H1 (cell line): ENCODE measurements at regions not wholly inside any gene's neighbourhood (a gene's known extent, or its start where the extent isn't known, plus 50 kb on each side); places are given as distances from the start of the nearest gene placed in this dataset.

Experiments
- CTCF ChIA-PET: fragments of 300-600 bp; sonication (Branson Sonifier 250); formaldehyde crosslinking; loops from one replicate; lab custom pipeline; 2021; ENCODE audit not compliant: partially characterized antibody; lab: Charles Lee
- POLR2A ChIA-PET: fragments of 300-600 bp; sonication (Branson Sonifier 250); formaldehyde crosslinking; loops from one replicate; lab custom pipeline; 2021; ENCODE audit warnings: inconsistent platforms; ENCODE audit not compliant: partially characterized antibody; lab: Charles Lee
- DNase-seq, 2 experiments: peaks; one replicate each; pipeline versions ENCODE4 v3.0.0 to v3.0.0-alpha.2; 2010 to 2022; ENCODE audit warnings: low spot score in 2 of 2, low read depth in 1 of 2, mixed read lengths in 1 of 2
- FAIRE-seq: peaks from 2 replicates; lab custom pipeline; 2011; peaks lifted over from hg19 to GRCh38; lab: Jason Lieb, UNC
- H2AFZ ChIP-seq: 2 replicates; pipeline ENCODE4 v1.8.1; 2012; ENCODE audit warnings: low read length, inconsistent platforms
- H2AK5ac ChIP-seq: 2 replicates; pipeline ENCODE4 v1.6.1; 2013; ENCODE audit warnings: low read depth, low read length
- H2BK120ac ChIP-seq: replicated peaks from 2 replicates; pipeline ENCODE3; 2013; ENCODE audit warnings: low read depth, low read length, inconsistent platforms
- H2BK12ac ChIP-seq: 2 replicates; pipeline ENCODE4 v1.6.1; 2013; ENCODE audit warnings: low read depth, low read length
- H2BK15ac ChIP-seq: 2 replicates; pipeline ENCODE4 v1.6.1; 2013; ENCODE audit warnings: low read length
- H2BK20ac ChIP-seq: 2 replicates; pipeline ENCODE4 v1.6.1; 2013; ENCODE audit warnings: low read length
- H2BK5ac ChIP-seq: 2 replicates; pipeline ENCODE4 v1.6.1; 2013; ENCODE audit warnings: low read depth, low read length
- H3K14ac ChIP-seq: 2 replicates; pipeline ENCODE4 v1.6.1; 2013; ENCODE audit warnings: inconsistent platforms; ENCODE audit not compliant: insufficient read length
- H3K18ac ChIP-seq: 2 replicates; pipeline ENCODE4 v1.6.1; 2013; ENCODE audit warnings: low read length; ENCODE audit errors: extremely low read depth
- H3K23ac ChIP-seq: 2 replicates; pipeline ENCODE4 v1.6.1; 2013; ENCODE audit warnings: inconsistent platforms; ENCODE audit not compliant: insufficient read length
- H3K23me2 ChIP-seq: 2 replicates; pipeline ENCODE4 v1.6.1; 2013; ENCODE audit warnings: low read depth, low read length
- H3K27ac ChIP-seq: 2 replicates; pipeline ENCODE4 v1.6.1; 2011; ENCODE audit warnings: low read depth, low read length, inconsistent platforms
- H3K27me3 ChIP-seq, 4 experiments: replicated peaks in 1 of 4; 1 replicate in 1 of 4; 2 replicates in 3 of 4; pipeline versions ENCODE4 v1.6.1 to v1.8.1; 2011 to 2013; ENCODE audit warnings: low read length in 3 of 4, mild to moderate bottlenecking in 3 of 4, inconsistent platforms in 2 of 4, mixed read lengths in 2 of 4, moderate library complexity in 1 of 4; ENCODE audit not compliant: control insufficient read depth in 3 of 4, insufficient read depth in 3 of 4; ENCODE audit errors: extremely low read depth in 1 of 4
- H3K36me3 ChIP-seq, 4 experiments: 2 replicates each; pipeline versions ENCODE4 v1.6.1 to v1.8.1; 2011 to 2013; ENCODE audit warnings: mild to moderate bottlenecking in 4 of 4, low read length in 3 of 4, moderate library complexity in 2 of 4, control low read depth in 1 of 4, inconsistent platforms in 1 of 4; ENCODE audit not compliant: insufficient read depth in 4 of 4, control insufficient read depth in 2 of 4
- H3K4ac ChIP-seq: replicated peaks from 2 replicates; pipeline ENCODE3; 2013; ENCODE audit warnings: low read length, low read depth, mixed read lengths, inconsistent platforms; ENCODE audit not compliant: insufficient read length
- H3K4me1 ChIP-seq, 4 experiments: replicated peaks in 1 of 4; 1 replicate in 1 of 4; 2 replicates in 3 of 4; pipeline versions ENCODE4 v1.6.1 to v1.8.1; 2011 to 2013; ENCODE audit warnings: low read length in 3 of 4, inconsistent platforms in 2 of 4, mixed read lengths in 1 of 4; ENCODE audit not compliant: insufficient read depth in 4 of 4, control insufficient read depth in 3 of 4
- H3K4me2 ChIP-seq, 2 experiments: 2 replicates each; pipeline versions ENCODE4 v1.6.1 to v1.8.1; 2011 to 2013; ENCODE audit warnings: low read depth in 2 of 2, low read length in 2 of 2, control low read depth in 1 of 2, inconsistent platforms in 1 of 2, mild to moderate bottlenecking in 1 of 2; ENCODE audit not compliant: insufficient read depth in 1 of 2
- H3K4me3 ChIP-seq, 4 experiments: fragments of 200-600, 300-600 bp in 1 of 4; sonication (generic), shearing (Covaris generic), sonication (Bioruptor Twin) in 1 of 4; 2 replicates each; pipeline versions ENCODE4 v1.5.1 to v1.8.1; 2011 to 2016; ENCODE audit warnings: low read length in 4 of 4, low read depth in 3 of 4, control low read depth in 2 of 4, inconsistent platforms in 2 of 4, mild to moderate bottlenecking in 2 of 4, mixed read lengths in 1 of 4, moderate library complexity in 1 of 4; ENCODE audit not compliant: insufficient read depth in 2 of 4; ENCODE audit errors: extremely low read depth in 1 of 4
- H3K56ac ChIP-seq: replicated peaks from 2 replicates; pipeline ENCODE3; 2013; ENCODE audit warnings: low read depth, mild to moderate bottlenecking, mixed read lengths, low read length, inconsistent platforms; ENCODE audit not compliant: insufficient read length
- H3K79me1 ChIP-seq: 2 replicates; pipeline ENCODE4 v1.6.1; 2013; ENCODE audit warnings: low read depth, low read length, control low read depth
- H3K79me2 ChIP-seq, 2 experiments: 2 replicates each; pipeline versions ENCODE4 v1.6.1 to v1.8.1; 2012 to 2013; ENCODE audit warnings: low read length in 2 of 2, mild to moderate bottlenecking in 2 of 2, inconsistent platforms in 1 of 2; ENCODE audit not compliant: insufficient read depth in 2 of 2, control insufficient read depth in 1 of 2
- H3K9ac ChIP-seq, 4 experiments: replicated peaks in 1 of 4; 1 replicate in 1 of 4; 2 replicates in 3 of 4; pipeline versions ENCODE4 v1.6.1 to v1.8.1; 2011 to 2013; ENCODE audit warnings: low read depth in 3 of 4, low read length in 3 of 4, control low read depth in 2 of 4, mild to moderate bottlenecking in 2 of 4, moderate library complexity in 2 of 4, inconsistent platforms in 1 of 4; ENCODE audit errors: extremely low read depth in 1 of 4
- H3K9me3 ChIP-seq, 2 experiments: 2 replicates each; pipeline versions ENCODE4 v1.6.1 to v1.8.1; 2012 to 2013; ENCODE audit warnings: mild to moderate bottlenecking in 2 of 2, moderate library complexity in 2 of 2, control low read depth in 1 of 2, inconsistent platforms in 1 of 2, low read depth in 1 of 2, low read length in 1 of 2, mixed read lengths in 1 of 2; ENCODE audit not compliant: insufficient read depth in 2 of 2
- H4K20me1 ChIP-seq, 2 experiments: replicated peaks in 1 of 2; 2 replicates each; pipeline versions ENCODE3 to v1.8.1; 2011 to 2013; ENCODE audit warnings: inconsistent platforms in 2 of 2, low read length in 2 of 2, mild to moderate bottlenecking in 1 of 2; ENCODE audit not compliant: insufficient read depth in 2 of 2, control insufficient read depth in 1 of 2
- H4K5ac ChIP-seq: 2 replicates; pipeline ENCODE4 v1.6.1; 2013; ENCODE audit warnings: low read length, low read depth, mixed read lengths, inconsistent platforms; ENCODE audit not compliant: insufficient read length
- H4K8ac ChIP-seq: 2 replicates; pipeline ENCODE4 v1.8.0; 2013; ENCODE audit warnings: mild to moderate bottlenecking, moderate library complexity, low read length, inconsistent platforms; ENCODE audit not compliant: insufficient read depth; ENCODE audit errors: extremely low read depth
- H4K91ac ChIP-seq: replicated peaks from 2 replicates; pipeline ENCODE3; 2013; ENCODE audit warnings: low read length, mixed read lengths, inconsistent platforms; ENCODE audit not compliant: insufficient read length
- CBX5 ChIP-seq: fragments of 300-800, 300-1000 bp; sonication (generic); IDR thresholded peaks from 2 replicates; pipeline ENCODE4 v1.7.1; 2016; ENCODE audit warnings: antibody characterized with exemption, low read length, low read depth
- EP300 ChIP-seq, 2 experiments: IDR thresholded peaks; 1 replicate in 1 of 2; 2 replicates in 1 of 2; pipeline ENCODE4 v1.6.1; 2011 to 2012; ENCODE audit warnings: low read depth in 2 of 2, low read length in 2 of 2, mild to moderate bottlenecking in 2 of 2, borderline replicate concordance in 1 of 2, inconsistent platforms in 1 of 2, moderate library complexity in 1 of 2
- EZH2 ChIP-seq: fragments of 200-600 bp; sonication (generic); IDR thresholded peaks from 2 replicates; pipeline ENCODE4 v1.7.1; 2012; ENCODE audit warnings: low read depth, mild to moderate bottlenecking, moderate library complexity, low read length, inconsistent platforms; ENCODE audit not compliant: severe bottlenecking
- FOSL1 ChIP-seq: IDR thresholded peaks from 2 replicates; pipeline ENCODE4 v1.6.1; 2011; ENCODE audit warnings: mild to moderate bottlenecking, low read depth, low read length, moderate library complexity; ENCODE audit not compliant: insufficient read depth
- GABPA ChIP-seq: IDR thresholded peaks from 2 replicates; pipeline ENCODE4 v1.6.1; 2011; ENCODE audit warnings: mild to moderate bottlenecking, low read length, moderate library complexity, borderline replicate concordance; ENCODE audit not compliant: insufficient read depth
- KDM1A ChIP-seq: fragments of 200-600, 300-600 bp; sonication (generic); IDR thresholded peaks from 2 replicates; pipeline ENCODE4 v1.7.1; 2016; ENCODE audit warnings: mild to moderate bottlenecking, low read length, borderline replicate concordance
- SIX5 ChIP-seq: IDR thresholded peaks from 2 replicates; pipeline ENCODE4 v1.6.1; 2011; ENCODE audit warnings: mild to moderate bottlenecking, low read depth, low read length
- SP1 ChIP-seq: IDR thresholded peaks from 2 replicates; pipeline ENCODE4 v1.6.1; 2011; ENCODE audit warnings: low read depth, low read length
- SUZ12 ChIP-seq: fragments of 200-600 bp; sonication (generic); IDR thresholded peaks from 2 replicates; pipeline ENCODE4 v1.6.1; 2012; ENCODE audit warnings: mild to moderate bottlenecking, inconsistent platforms, low read length, moderate library complexity, mixed read lengths
- TEAD4 ChIP-seq: IDR thresholded peaks from 2 replicates; pipeline ENCODE4 v1.6.1; 2012; ENCODE audit warnings: low read depth, low read length, inconsistent platforms, mixed read lengths
- ZNF274 ChIP-seq: IDR thresholded peaks from 2 replicates; pipeline ENCODE4 v1.7.0; 2012; ENCODE audit warnings: low read length, borderline replicate concordance; ENCODE audit errors: extremely low read depth
- WGBS, 2 experiments: shearing (Covaris generic) in 1 of 2; methylation state at CpG; one replicate each; pipeline versions ENCODE4 v1.1.6 to v1.1.7; 2013 to 2015; ENCODE audit warnings: low lambda C conversion rate in 2 of 2, mixed read lengths in 2 of 2, inconsistent platforms in 1 of 2, low coverage in 1 of 2, missing lambda C conversion rate in 1 of 2; ENCODE audit not compliant: insufficient replicate concordance in 2 of 2, insufficient coverage in 1 of 2, insufficient read length in 1 of 2; ENCODE audit errors: extremely low coverage in 1 of 2, missing lambda C conversion rate in 1 of 2; 5-methylcytosine and 5-hydroxymethylcytosine counted together
- TF ChIP-seq, protein P1 (sequence below), 3 experiments: IDR thresholded peaks; 1 replicate in 2 of 3; 2 replicates in 1 of 3; pipeline versions ENCODE4 v1.5.1 to v1.6.1; 2011; ENCODE audit warnings: low read length in 3 of 3, mild to moderate bottlenecking in 3 of 3, inconsistent platforms in 2 of 3, low read depth in 1 of 3, moderate library complexity in 1 of 3; ENCODE audit not compliant: insufficient read depth in 1 of 3; ENCODE audit errors: control extremely low read depth in 1 of 3

DNA sequence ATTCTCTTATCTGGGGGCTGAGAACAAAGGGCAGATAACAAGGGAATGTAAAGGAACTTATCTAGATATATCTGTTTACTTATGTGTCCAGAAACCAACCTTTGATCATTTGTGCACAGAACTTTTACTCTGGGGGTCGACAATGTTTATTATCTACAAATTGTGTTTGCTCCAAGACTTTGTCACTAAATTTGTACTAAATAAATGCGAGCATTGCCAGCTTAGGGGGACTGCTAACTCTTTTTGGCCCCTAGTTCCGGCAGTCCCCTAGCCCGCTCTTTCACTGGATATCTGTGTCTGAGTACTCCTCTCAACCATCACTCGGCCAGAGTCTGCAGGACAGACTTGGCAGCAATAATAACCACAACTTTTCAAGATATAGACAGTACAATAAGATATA is 88.2 kb downstream of the FSCB start:
- Histone ChIP-seq H3K9ac (no peak overlapping the region), H4K91ac (no peak overlapping the region), H2BK5ac (no peak overlapping the region), H3K23me2 (no peaks in the 10 kb centered on the region), H3K4ac (no peak overlapping the region), H3K18ac (no peak overlapping the region), H3K79me1 (no peaks in the 10 kb centered on the region), H3K4me1 (no peaks in the 10 kb centered on the region), H2BK120ac (no peak overlapping the region), H4K5ac (no peak overlapping the region), H4K20me1 (no peaks in the 10 kb centered on the region), H2AFZ (no peak overlapping the region), H3K9me3 (peaks cover 6 to 8% of the 10 kb centered on the region in 2 experiments; a peak in 2 of 4 replicates), H3K23ac (no peak overlapping the region), H2BK20ac (no peak overlapping the region), H3K27ac (no peak overlapping the region), H3K56ac (no peak overlapping the region), H4K8ac (no peak overlapping the region), H2AK5ac (no peak overlapping the region), H3K4me3 (no peak overlapping the region), H3K27me3 (no peaks in the 10 kb centered on the region), H3K36me3 (no peaks in the 10 kb centered on the region), H3K4me2 (no peak overlapping the region), H2BK15ac (no peak overlapping the region), H3K79me2 (no peaks in the 10 kb centered on the region), H2BK12ac (no peak overlapping the region), H3K14ac (no peak overlapping the region)
- 89% methylated on average over 5 of the region's 5 CpGs; no CpG with 5 or more reads in 1 of the 2 experiments for WGBS, 2 experiments
- FAIRE-seq (no peak), DNase-seq (no peak)
- POLR2A ChIA-PET, result no interaction called here
- CTCF ChIA-PET, result no interaction called here
- no peak for TF ChIP-seq CBX5
- no peak for TF ChIP-seq EZH2
- TF ChIP-seq SP1, result no peak
- no peak for TF ChIP-seq KDM1A
- no peak for TF ChIP-seq SUZ12
- TF ChIP-seq ZNF274, result no peak
- no peak for TF ChIP-seq EP300 (IDR thresholded peaks at IDR 0.05; ENCODE audit: borderline replicate concordance in 1 of 2, low read depth in 2 of 2, low read length in 2 of 2)
- TF ChIP-seq FOSL1, result no peak
- no peak for TF ChIP-seq SIX5
- TF ChIP-seq TEAD4, result no peak
- TF ChIP-seq, protein P1, sequence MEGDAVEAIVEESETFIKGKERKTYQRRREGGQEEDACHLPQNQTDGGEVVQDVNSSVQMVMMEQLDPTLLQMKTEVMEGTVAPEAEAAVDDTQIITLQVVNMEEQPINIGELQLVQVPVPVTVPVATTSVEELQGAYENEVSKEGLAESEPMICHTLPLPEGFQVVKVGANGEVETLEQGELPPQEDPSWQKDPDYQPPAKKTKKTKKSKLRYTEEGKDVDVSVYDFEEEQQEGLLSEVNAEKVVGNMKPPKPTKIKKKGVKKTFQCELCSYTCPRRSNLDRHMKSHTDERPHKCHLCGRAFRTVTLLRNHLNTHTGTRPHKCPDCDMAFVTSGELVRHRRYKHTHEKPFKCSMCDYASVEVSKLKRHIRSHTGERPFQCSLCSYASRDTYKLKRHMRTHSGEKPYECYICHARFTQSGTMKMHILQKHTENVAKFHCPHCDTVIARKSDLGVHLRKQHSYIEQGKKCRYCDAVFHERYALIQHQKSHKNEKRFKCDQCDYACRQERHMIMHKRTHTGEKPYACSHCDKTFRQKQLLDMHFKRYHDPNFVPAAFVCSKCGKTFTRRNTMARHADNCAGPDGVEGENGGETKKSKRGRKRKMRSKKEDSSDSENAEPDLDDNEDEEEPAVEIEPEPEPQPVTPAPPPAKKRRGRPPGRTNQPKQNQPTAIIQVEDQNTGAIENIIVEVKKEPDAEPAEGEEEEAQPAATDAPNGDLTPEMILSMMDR (IDR thresholded peaks at IDR 0.05; ENCODE audit: control extremely low read depth in 1 of 3, insufficient read depth in 1 of 3, low read depth in 1 of 3, low read length in 3 of 3), result no peak
- no peak for TF ChIP-seq GABPA
